ENCODE measurements at regions not wholly inside any gene's neighbourhood (a gene's known extent, or its start where the extent isn't known, plus 50 kb on each side); places are given as distances from the start of the nearest gene placed in this dataset.

GRCh38 chr5:148759101-148759500, 67.3 kb upstream of the ADRB2 start:
- Histone ChIP-seq H3K36me3 (ENCODE audit: control insufficient read depth, insufficient read depth, low read length) (no peaks in the 10 kb centered on the region), H3K4me3 (ENCODE audit: low read depth, low read length) (no peak overlapping the region), H3K27me3 (ENCODE audit: control insufficient read depth, insufficient read depth, low read length) (no peaks in the 10 kb centered on the region)
- TF ChIP-seq CTCF (IDR thresholded peaks at IDR 0.05; ENCODE audit: insufficient read depth, low read length, poor library complexity, severe bottlenecking) = no peak
- DNase-seq (ENCODE audit: low read depth) = no peak

- Histone ChIP-seq H3K4me3 (ENCODE audit: low read depth, low read length) (no peak overlapping the region), H3K36me3 (ENCODE audit: control insufficient read depth, insufficient read depth, low read length) (no peaks in the 10 kb centered on the region), H3K27me3 (ENCODE audit: control insufficient read depth, insufficient read depth, low read length) (no peaks in the 10 kb centered on the region)
- no peak for TF ChIP-seq CTCF (IDR thresholded peaks at IDR 0.05; ENCODE audit: insufficient read depth, low read length, poor library complexity, severe bottlenecking)
- no peak for DNase-seq (ENCODE audit: low read depth)
Measured at GRCh38 chr5:148760945-148761638, 65.3 kb upstream of the ADRB2 start.

GRCh38 chr5:148763996-148764395, 62.4 kb upstream of the ADRB2 start:
- TF ChIP-seq CTCF (IDR thresholded peaks at IDR 0.05; ENCODE audit: insufficient read depth, low read length, poor library complexity, severe bottlenecking) = no peak
- Histone ChIP-seq H3K4me3 (ENCODE audit: low read depth, low read length) (no peak overlapping the region), H3K27me3 (ENCODE audit: control insufficient read depth, insufficient read depth, low read length) (no peaks in the 10 kb centered on the region), H3K36me3 (ENCODE audit: control insufficient read depth, insufficient read depth, low read length) (no peaks in the 10 kb centered on the region)
- no peak for DNase-seq (ENCODE audit: low read depth)

- Histone ChIP-seq H3K27me3 (ENCODE audit: control insufficient read depth, insufficient read depth, low read length) (no peaks in the 10 kb centered on the region), H3K4me3 (ENCODE audit: low read depth, low read length) (no peak overlapping the region), H3K36me3 (ENCODE audit: control insufficient read depth, insufficient read depth, low read length) (no peaks in the 10 kb centered on the region)
- no peak for DNase-seq (ENCODE audit: low read depth)
- no peak for TF ChIP-seq CTCF (IDR thresholded peaks at IDR 0.05; ENCODE audit: insufficient read depth, low read length, poor library complexity, severe bottlenecking)
Measured at GRCh38 chr5:148765061-148765460, 61.4 kb upstream of the ADRB2 start.

GRCh38 chr5:148768806-148769415, 57.5 kb upstream of the ADRB2 start:
- Histone ChIP-seq H3K36me3 (ENCODE audit: control insufficient read depth, insufficient read depth, low read length) (no peaks in the 10 kb centered on the region), H3K4me3 (ENCODE audit: low read depth, low read length) (no peak overlapping the region), H3K27me3 (ENCODE audit: control insufficient read depth, insufficient read depth, low read length) (no peaks in the 10 kb centered on the region)
- no peak for DNase-seq (ENCODE audit: low read depth)
- TF ChIP-seq CTCF (IDR thresholded peaks at IDR 0.05; ENCODE audit: insufficient read depth, low read length, poor library complexity, severe bottlenecking) = no peak

- TF ChIP-seq CTCF (IDR thresholded peaks at IDR 0.05; ENCODE audit: insufficient read depth, low read length, poor library complexity, severe bottlenecking) = no peak
- H3K36me3 ChIP-seq (ENCODE audit: control insufficient read depth, insufficient read depth, low read length) = no peaks in the 10 kb centered on the region
- H3K27me3 ChIP-seq (ENCODE audit: control insufficient read depth, insufficient read depth, low read length) = no peaks in the 10 kb centered on the region
- H3K4me3 ChIP-seq (ENCODE audit: low read depth, low read length) = no peak overlapping the region
- no peak for DNase-seq (ENCODE audit: low read depth)
Measured at GRCh38 chr5:148769941-148770340, 56.5 kb upstream of the ADRB2 start.

All from kidney epithelial cell (primary cell).